ENCODE measurements at regions not wholly inside any gene's neighbourhood (a gene's known extent, or its start where the extent isn't known, plus 50 kb on each side); places are given as distances from the start of the nearest gene placed in this dataset.

- no peak overlapping the region for H2AK9ac ChIP-seq (replicated peaks; ENCODE audit: low read depth, low read length, poor library complexity)
- no peaks in the 10 kb centered on the region for H3K4me1 ChIP-seq (ENCODE audit: control insufficient read depth, insufficient read depth, low read length)
- TF ChIP-seq MXI1 (IDR thresholded peaks at IDR 0.05; ENCODE audit: borderline replicate concordance, low read depth, low read length) (no peak), CEBPB (IDR thresholded peaks at IDR 0.05; ENCODE audit: low read depth, low read length) (no peak), RCOR1 (IDR thresholded peaks at IDR 0.05; ENCODE audit: insufficient replicate concordance, low read length) (no peak), ELK1 (IDR thresholded peaks at IDR 0.05; ENCODE audit: borderline replicate concordance, low read depth, low read length) (no peak), FOS (IDR thresholded peaks at IDR 0.05; ENCODE audit: low read depth, low read length) (no peak), CTCF (conservative IDR thresholded peaks at IDR 0.05; ENCODE audit: low read depth, low read length) (no peak), MAFK (IDR thresholded peaks at IDR 0.05; ENCODE audit: low read depth, low read length) (no peak), NFE2L2 (IDR thresholded peaks at IDR 0.05; ENCODE audit: low read depth, low read length) (no peak), POLR2A (IDR thresholded peaks at IDR 0.05; ENCODE audit: low read depth, low read length) (no peak), SMC3 (IDR thresholded peaks at IDR 0.05; ENCODE audit: low read depth, low read length) (no peak), MAZ (IDR thresholded peaks at IDR 0.05; ENCODE audit: borderline replicate concordance, low read depth, low read length) (no peak), USF2 (IDR thresholded peaks at IDR 0.05; ENCODE audit: low read depth, low read length) (no peak)
- in situ Hi-C loops (cut with MboI; ENCODE audit: low sequenced_read_pairs): no loop called here
- no peak overlapping the region for H3K4me3 ChIP-seq (ENCODE audit: insufficient read depth, low read depth, low read length)
- ChIA-PET CTCF (no interaction called here), POLR2A (ENCODE audit: unreplicated experiment) (no interaction called here)
- H2BK120ac ChIP-seq (ENCODE audit: low read depth, low read length): no peak overlapping the region
- WGBS, 2 experiments (ENCODE audit: extremely low coverage in 2 of 2, insufficient read length in 1 of 2): no CpG with 5 or more reads among the region's 3 CpGs
- no peaks in the 10 kb centered on the region for H4K20me1 ChIP-seq (ENCODE audit: insufficient read depth, low read length)
- no peaks in the 10 kb centered on the region for H3K9me1 ChIP-seq (ENCODE audit: insufficient read depth, low read length)
- H2BK15ac ChIP-seq (ENCODE audit: low read depth, low read length): no peak overlapping the region
- no peak overlapping the region for H4K91ac ChIP-seq (ENCODE audit: insufficient read depth, low read depth, low read length)
- H3K79me1 ChIP-seq (ENCODE audit: low read depth in 1 of 2, low read length in 2 of 2): no peaks in the 10 kb centered on the region
- no peak overlapping the region for H3K14ac ChIP-seq (replicated peaks; ENCODE audit: low read depth, low read length)
- no peak overlapping the region for H3K27ac ChIP-seq (ENCODE audit: insufficient read depth, low read length)
- H3K4me2 ChIP-seq (ENCODE audit: low read depth, low read length): no peak overlapping the region
- no peak overlapping the region for H3K9ac ChIP-seq (ENCODE audit: low read depth, low read length)
- no peaks in the 10 kb centered on the region for H3K36me3 ChIP-seq (ENCODE audit: control insufficient read depth, insufficient read depth, low read length)
- H3K4ac ChIP-seq (ENCODE audit: low read depth, low read length): no peak overlapping the region
- no peak overlapping the region for H2AK5ac ChIP-seq (ENCODE audit: low read depth, low read length)
- dilution Hi-C loops (cut with HindIII; ENCODE audit: low sequenced_read_pairs, unreplicated experiment): no loop called here
- H3K56ac ChIP-seq (ENCODE audit: extremely low read depth, insufficient read depth, low read length): no peak overlapping the region
- H2BK5ac ChIP-seq (ENCODE audit: low read depth, low read length, poor library complexity, severe bottlenecking): no peak overlapping the region
- no peak overlapping the region for H2BK20ac ChIP-seq (ENCODE audit: low read depth, low read length)
- peaks cover 9% of the 10 kb centered on the region; the same call in 1 of the 2 replicates for H3K9me3 ChIP-seq (ENCODE audit: control insufficient read depth, insufficient read depth, low read length)
- H3K27me3 ChIP-seq (ENCODE audit: control insufficient read depth, insufficient read depth, low read length): no peaks in the 10 kb centered on the region
- no peak overlapping the region for H4K8ac ChIP-seq (ENCODE audit: low read depth in 2 of 2, low read length in 2 of 2)
- H3K18ac ChIP-seq (ENCODE audit: low read depth, low read length): no peak overlapping the region
- ATAC-seq (ENCODE audit: low read depth) (no peak), DNase-seq (no peak)
- no peak overlapping the region for H3K23ac ChIP-seq (ENCODE audit: low read depth, low read length)
- no peak overlapping the region for H4K5ac ChIP-seq (ENCODE audit: low read depth, low read length)
- no TSS peak for BruUV-seq (replicated peaks)
- H2AFZ ChIP-seq (replicated peaks; ENCODE audit: low read length, poor library complexity): no peak overlapping the region
- intact Hi-C loops (cut with micrococcal nuclease): no loop called here
Measured at GRCh38 chr7:69020536-69020935, 577.7 kb upstream of the AUTS2 start.

Measured in IMR-90 (cell line).